Activated naive CD4-positive, alpha-beta T cell treated with Interleukin-2 at 50 U/mL for 16 hours (primary cell): ENCODE measurements at regions not wholly inside any gene's neighbourhood (a gene's known extent, or its start where the extent isn't known, plus 50 kb on each side); places are given as distances from the start of the nearest gene placed in this dataset.

Experiments
- DNase-seq: peaks from one replicate; pipeline ENCODE4 v3.0.0-alpha.2; 2020

GRCh38 chr7:36802459-36803135, 78.3 kb upstream of the AOAH start:
- DNase-seq, result no peak

- DNase-seq, result no peak
These were observed 72.7 kb upstream of the AOAH start for GRCh38 chr7:36796850-36797536.

- no peak for DNase-seq
These were observed 71.2 kb upstream of the AOAH start for GRCh38 chr7:36795451-36796021.

- no peak for DNase-seq
These were observed 70.4 kb upstream of the AOAH start for GRCh38 chr7:36794689-36795088.

GRCh38 chr7:36792421-36792820, 68.1 kb upstream of the AOAH start:
- DNase-seq, result no peak

- no peak for DNase-seq
These were observed 66.1 kb upstream of the AOAH start for GRCh38 chr7:36790311-36790787.

GRCh38 chr7:36788825-36789470, 64.7 kb upstream of the AOAH start:
- no peak for DNase-seq

GRCh38 chr7:36787933-36788378, 63.7 kb upstream of the AOAH start:
- DNase-seq, result no peak

- peak; percentile 59 for DNase-seq
These were observed 61.0 kb upstream of the AOAH start for GRCh38 chr7:36784991-36785940.

- no peak for DNase-seq
These were observed 56.9 kb upstream of the AOAH start for GRCh38 chr7:36781011-36781738.

GRCh38 chr7:36777855-36778254, 53.6 kb upstream of the AOAH start:
- DNase-seq, result no peak

GRCh38 chr7:36777062-36777461, 52.8 kb upstream of the AOAH start:
- peak; percentile 10 for DNase-seq

- no peak for DNase-seq
These were observed 51.4 kb upstream of the AOAH start for GRCh38 chr7:36775676-36776075.

GRCh38 chr7:36775061-36775620, 50.8 kb upstream of the AOAH start:
- no peak for DNase-seq
